Ishikawa (cell line): ENCODE measurements at regions not wholly inside any gene's neighbourhood (a gene's known extent, or its start where the extent isn't known, plus 50 kb on each side); places are given as distances from the start of the nearest gene placed in this dataset.

ENCODE experiments used
- TAF1 ChIP-seq: IDR thresholded peaks from 2 replicates; pipeline ENCODE4 v1.6.1; 2012; ENCODE audit warnings: low read depth, mild to moderate bottlenecking
- TCF12 ChIP-seq: IDR thresholded peaks from 2 replicates; pipeline ENCODE4 v1.6.1; 2012; ENCODE audit warnings: low read depth
- TEAD4 ChIP-seq: IDR thresholded peaks from 2 replicates; pipeline ENCODE4 v1.6.1; 2012

DNA sequence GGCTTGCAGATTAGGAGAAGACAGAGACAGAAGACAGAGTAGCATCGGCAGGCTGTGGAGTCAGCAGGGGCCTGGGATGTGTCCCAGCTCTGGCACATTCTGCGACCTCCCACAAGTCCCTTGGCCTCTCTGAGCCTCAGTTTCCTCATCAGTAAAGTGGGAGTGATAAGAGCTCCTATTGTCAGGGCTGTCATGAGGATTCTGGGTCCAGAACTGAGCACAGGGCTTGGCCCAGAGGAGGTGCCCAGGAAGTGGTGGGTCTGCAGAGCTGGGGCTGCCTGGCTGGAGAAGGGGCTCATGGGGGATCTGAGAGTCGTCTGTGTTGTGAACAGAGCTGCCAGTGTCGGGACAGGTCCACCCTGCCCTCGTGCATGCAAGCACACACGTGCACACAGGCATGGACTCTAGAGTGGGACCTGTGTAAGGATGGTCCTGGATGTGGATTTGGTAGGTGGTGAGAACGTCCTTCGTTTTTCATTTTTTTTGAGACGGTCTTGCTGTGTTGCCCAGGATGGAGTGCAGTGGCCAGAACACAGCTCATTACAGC lies 262.9 kb downstream of the PTPRU start:
- no peak for TF ChIP-seq TAF1
- TF ChIP-seq TEAD4: no peak
- TF ChIP-seq TCF12: no peak
